Psoas muscle (tissue), 7 donors: ENCODE measurements at regions not wholly inside any gene's neighbourhood (a gene's known extent, or its start where the extent isn't known, plus 50 kb on each side); places are given as distances from the start of the nearest gene placed in this dataset.

Experiments used
- ATAC-seq, 4 donors: fragments of 200-7000 bp; cut with Tn5 transposase; one replicate each; pipeline ENCODE4 v1.9.1; 2020; ENCODE audit warnings: moderate library complexity in 3 of 4, mild to moderate bottlenecking in 2 of 4
- DNase-seq, 2 donors: peaks; one replicate each; pipeline ENCODE4 v3.0.0-alpha.2; 2020
- H3K27ac ChIP-seq: fragments of 200-600 bp; one replicate; pipeline ENCODE4 v1.8.0; 2022
- H3K27me3 ChIP-seq, 3 donors: fragments of 200-600 bp in 1 of 3; one replicate each; pipeline versions ENCODE4 v1.6.1 to v1.8.0; 2013 to 2022; ENCODE audit warnings: low read length in 2 of 3, mild to moderate bottlenecking in 2 of 3, moderate library complexity in 1 of 3; ENCODE audit not compliant: insufficient read depth in 3 of 3
- H3K36me3 ChIP-seq, 2 donors: fragments of 200-600 bp in 1 of 2; one replicate each; pipeline versions ENCODE4 v1.6.1 to v1.8.0; 2013 to 2022; ENCODE audit warnings: low read depth in 1 of 2, mild to moderate bottlenecking in 1 of 2, moderate library complexity in 1 of 2; ENCODE audit not compliant: insufficient read depth in 1 of 2
- H3K4me1 ChIP-seq: fragments of 200-600 bp; one replicate; pipeline ENCODE4 v1.8.0; 2022
- H3K4me3 ChIP-seq: fragments of 200-600 bp; one replicate; pipeline ENCODE4 v1.8.0; 2022; ENCODE audit warnings: mild to moderate bottlenecking
- H3K9me3 ChIP-seq: fragments of 200-600 bp; one replicate; pipeline ENCODE4 v1.8.0; 2022
- CTCF ChIP-seq: fragments of 200-600 bp; IDR thresholded peaks from one replicate; pipeline ENCODE4 v1.8.0; 2022; ENCODE audit warnings: antibody characterized with exemption
- WGBS, 3 donors: extraction: QIAGEN DNeasy Blood & Tissue Kit; methylation state at CpG; one replicate each; pipeline versions ENCODE4 v1.1.6 to v1.1.7; 2013; 5-methylcytosine and 5-hydroxymethylcytosine counted together
- intact Hi-C, 2 donors: fragments of 100-400 bp; cut with DNase I; formaldehyde crosslinking; loops; one replicate each; pipeline versions ENCODE4 v1.11.0 to v1.14.2; 2022
- donor health status: healthy with polysubstance abuse.
- donor health status: DM: no; HTN: no; CAD: no; lungs with moderate emphysema.
- donor health status: Bipolar disorder and iron deficiency.
- donor health status: healthy.
- donor health status: DM: yes; HTN: yes; CAD: no.
- donor health status: DM: no; HTN: no; CAD: no.
- donor health status: DM: yes; HTN: yes; CAD: no.

- intact Hi-C loops: no loop called here
- TF ChIP-seq CTCF: no peak
- ATAC-seq: no peak
- DNase-seq: no peak
- Histone ChIP-seq H3K27me3 (no peaks in the 10 kb centered on the region), H3K4me1 (no peaks in the 10 kb centered on the region), H3K36me3 (no peaks in the 10 kb centered on the region), H3K4me3 (no peak overlapping the region), H3K27ac (peak overlapping the region; percentile 7), H3K9me3 (no peaks in the 10 kb centered on the region)
- WGBS, 3 donors: 6 to 14% (median 9%) methylated on average over 4 of the region's 4 CpGs
Measured at GRCh38 chr2:35973737-35974132, 381.8 kb upstream of the CRIM1 start.

GRCh38 chr2:35973132-35973736 is 382.3 kb upstream of the CRIM1 start:
- ATAC-seq: no peak
- no peaks in the 10 kb centered on the region for H3K4me1 ChIP-seq
- no peak overlapping the region for H3K4me3 ChIP-seq
- peak overlapping the region; percentile 7 for H3K27ac ChIP-seq
- peak; percentile 34 for TF ChIP-seq CTCF
- DNase-seq: no peak
- WGBS, 3 donors: 18 to 28% (median 23%) methylated on average over 1 of the region's 1 CpG
- H3K9me3 ChIP-seq: no peaks in the 10 kb centered on the region
- intact Hi-C loops: no loop called here
- no peaks in the 10 kb centered on the region for H3K27me3 ChIP-seq
- H3K36me3 ChIP-seq: no peaks in the 10 kb centered on the region

DNA sequence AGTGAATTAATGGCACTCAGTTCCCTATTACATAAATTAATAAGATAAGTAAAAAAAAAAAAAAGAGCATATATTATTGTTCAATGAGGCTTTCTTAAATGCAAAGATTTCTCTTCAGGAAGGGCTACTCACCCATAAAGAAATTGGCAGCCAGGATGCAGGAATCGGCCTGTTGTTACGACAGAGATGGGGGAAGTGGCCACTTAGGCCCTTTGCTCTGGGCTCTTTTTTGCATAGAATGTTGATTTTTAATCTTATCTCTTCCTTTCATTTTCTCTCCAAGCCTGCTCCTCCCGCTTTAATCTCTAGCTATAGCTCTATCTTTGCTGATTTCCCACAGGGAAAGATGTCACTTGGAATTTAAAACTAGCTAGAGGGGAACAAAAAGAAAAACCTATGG is 391.8 kb upstream of the CRIM1 start:
- intact Hi-C loops: no loop called here
- WGBS, 3 donors: 63 to 78% (median 67%) methylated on average over 3 of the region's 3 CpGs
- Histone ChIP-seq H3K36me3 (no peaks in the 10 kb centered on the region), H3K27me3 (no peaks in the 10 kb centered on the region), H3K9me3 (no peaks in the 10 kb centered on the region), H3K4me3 (no peak overlapping the region), H3K27ac (no peak overlapping the region), H3K4me1 (no peaks in the 10 kb centered on the region)
- no peak for TF ChIP-seq CTCF
- no peak for ATAC-seq
- no peak for DNase-seq

- TF ChIP-seq CTCF: no peak
- ATAC-seq (no peak), DNase-seq (no peak)
- 82 to 88% (median 88%) methylated on average over 2 of the region's 2 CpGs for WGBS, 3 donors
- intact Hi-C loops: no loop called here
- Histone ChIP-seq H3K4me1 (no peaks in the 10 kb centered on the region), H3K27ac (no peak overlapping the region), H3K9me3 (no peaks in the 10 kb centered on the region), H3K36me3 (no peaks in the 10 kb centered on the region), H3K27me3 (no peaks in the 10 kb centered on the region), H3K4me3 (no peak overlapping the region)
Measured at GRCh38 chr2:35963357-35963756, 392.2 kb upstream of the CRIM1 start.

DNA sequence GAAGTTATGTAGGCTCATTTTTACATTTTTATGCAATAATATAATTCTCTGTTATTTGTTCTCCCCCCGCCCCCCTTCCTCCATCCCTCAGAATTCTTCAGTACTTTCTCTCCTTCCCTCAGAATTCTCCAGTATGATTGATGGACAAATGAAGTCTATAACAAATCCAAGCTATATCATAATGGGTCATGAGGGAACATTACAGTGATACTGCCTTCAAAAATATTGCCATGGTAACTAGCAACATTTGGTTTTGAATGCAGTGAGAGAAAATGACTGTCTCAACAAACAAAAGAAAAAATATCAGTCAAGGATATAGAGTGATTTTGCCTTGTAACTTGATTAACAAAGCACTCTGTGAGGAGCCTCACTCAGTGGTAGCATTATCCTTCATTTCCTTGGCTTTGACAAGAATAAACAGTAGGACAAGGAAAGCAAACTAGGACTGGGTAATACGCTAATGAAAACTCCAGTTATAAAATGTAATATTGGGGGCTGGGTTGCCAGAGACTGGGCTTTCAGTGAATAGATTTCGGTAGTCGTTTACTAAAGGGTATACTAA is 392.9 kb upstream of the CRIM1 start:
- DNase-seq (no peak), ATAC-seq (no peak)
- Histone ChIP-seq H3K4me3 (no peak overlapping the region), H3K9me3 (no peaks in the 10 kb centered on the region), H3K36me3 (no peaks in the 10 kb centered on the region), H3K4me1 (no peaks in the 10 kb centered on the region), H3K27me3 (no peaks in the 10 kb centered on the region), H3K27ac (no peak overlapping the region)
- no peak for TF ChIP-seq CTCF
- WGBS, 3 donors: 83 to 88% (median 86%) methylated on average over 4 of the region's 4 CpGs
- intact Hi-C loops: no loop called here
